Activated T-cell treated with anti-CD3 and anti-CD28 coated beads, Interleukin-2, amount 50 U/mL, for 24 hours (primary cell): ENCODE measurements at regions not wholly inside any gene's neighbourhood (a gene's known extent, or its start where the extent isn't known, plus 50 kb on each side); places are given as distances from the start of the nearest gene placed in this dataset.
A peak's percentile ranks its signal among the peaks of the same experiment; 100 is the strongest.

ENCODE experiments used
- DNase-seq: peaks from one replicate; pipeline ENCODE4 v3.0.0-alpha.2; 2020
- H3K27ac Mint-ChIP-seq: 2 replicates; pipeline ENCODE4 v1.8.0; 2020; ENCODE audit warnings: mild to moderate bottlenecking, mixed read lengths
- H3K27me3 Mint-ChIP-seq: 2 replicates; pipeline ENCODE4 v1.8.0; 2020; ENCODE audit warnings: mixed read lengths
- H3K36me3 Mint-ChIP-seq: 2 replicates; pipeline ENCODE4 v1.8.0; 2020; ENCODE audit warnings: low read depth, mixed read lengths
- H3K4me1 Mint-ChIP-seq: 2 replicates; pipeline ENCODE4 v1.8.0; 2020; ENCODE audit warnings: low read depth, mixed read lengths
- H3K4me3 Mint-ChIP-seq: 2 replicates; pipeline ENCODE4 v1.8.0; 2020; ENCODE audit warnings: mild to moderate bottlenecking, moderate library complexity, mixed read lengths
- H3K9me3 Mint-ChIP-seq: 2 replicates; pipeline ENCODE4 v1.8.0; 2020; ENCODE audit warnings: mixed read lengths

DNA sequence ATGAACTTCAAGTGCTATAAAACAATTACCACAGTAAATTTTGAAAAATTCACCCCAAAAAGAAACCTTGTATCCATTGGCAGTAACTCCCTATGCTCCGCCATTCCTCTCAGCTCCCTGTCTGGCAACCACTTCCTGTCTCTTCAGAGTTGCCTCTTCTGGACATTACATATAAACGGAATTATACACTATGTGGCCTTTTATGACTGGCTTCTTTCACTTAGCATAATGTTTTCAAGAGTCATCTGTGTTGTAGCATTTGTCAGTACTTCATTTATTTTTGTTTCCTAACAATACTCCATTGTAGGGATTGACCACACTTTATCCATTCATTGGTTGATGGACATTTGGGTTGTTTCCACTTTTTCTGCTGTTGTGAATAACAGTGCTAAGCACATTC lies 50.1 kb downstream of the CEP43 start:
- Mint-ChIP-seq H3K27ac (peak overlapping the region; percentile 57), H3K4me1 (peaks cover 38% of the 10 kb centered on the region), H3K27me3 (no peaks in the 10 kb centered on the region), H3K4me3 (no peak overlapping the region), H3K36me3 (peaks cover 5% of the 10 kb centered on the region), H3K9me3 (no peaks in the 10 kb centered on the region)
- no peak for DNase-seq

DNA sequence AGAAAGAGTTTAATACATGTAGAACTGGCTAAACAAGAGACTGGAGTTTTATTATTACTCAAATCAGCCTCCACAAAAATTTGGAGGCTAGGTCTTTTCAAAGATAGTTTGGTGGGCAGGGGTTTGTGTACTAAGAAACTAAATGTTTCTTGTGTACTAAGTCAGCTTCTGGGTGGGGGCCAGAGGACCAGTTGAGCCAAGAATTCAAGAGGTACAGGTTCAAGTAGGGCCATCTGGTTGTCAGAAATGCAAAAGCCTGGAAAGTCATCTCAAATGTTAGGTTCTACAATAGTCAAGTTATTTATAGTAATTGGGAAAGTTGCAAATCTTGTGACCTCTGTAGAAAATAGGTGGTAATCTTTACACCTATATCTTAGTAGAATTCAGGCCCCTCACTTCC lies 51.7 kb downstream of the CEP43 start:
- no peak overlapping the region for H3K27ac Mint-ChIP-seq
- peaks cover 47% of the 10 kb centered on the region for H3K4me1 Mint-ChIP-seq
- peaks cover 3% of the 10 kb centered on the region for H3K27me3 Mint-ChIP-seq
- H3K4me3 Mint-ChIP-seq, result no peak overlapping the region
- H3K9me3 Mint-ChIP-seq, result no peaks in the 10 kb centered on the region
- no peaks in the 10 kb centered on the region for H3K36me3 Mint-ChIP-seq
- DNase-seq, result no peak

DNA sequence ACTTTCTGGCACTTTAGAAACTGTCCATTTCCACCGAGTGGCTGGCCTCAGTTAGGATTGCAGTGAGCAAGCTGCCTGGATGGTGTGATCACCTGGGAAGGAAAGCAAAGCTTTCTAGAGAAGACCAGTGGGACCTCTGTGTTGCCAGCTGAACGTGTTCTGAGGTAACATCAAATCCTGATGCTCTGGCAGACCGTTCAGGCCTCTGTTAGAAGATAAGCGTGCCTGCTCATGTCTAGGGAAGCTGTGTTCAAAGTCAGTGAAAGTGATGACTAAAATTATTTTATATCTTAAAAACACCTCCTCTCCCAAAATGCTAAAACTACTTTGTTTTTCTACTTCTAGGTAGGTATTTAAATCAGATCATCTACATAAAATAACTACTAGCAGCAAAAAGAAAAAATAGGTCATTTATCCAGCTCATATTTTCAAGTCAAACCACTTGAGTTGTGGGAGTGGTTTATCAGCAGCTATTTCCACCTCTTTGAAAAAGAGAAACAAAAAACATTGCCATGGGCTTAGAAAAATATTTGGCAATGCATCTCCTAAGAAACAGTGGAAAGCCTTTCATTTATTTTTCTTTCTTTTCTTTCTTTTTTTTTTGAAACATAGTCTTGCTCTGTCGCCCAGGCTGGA lies 54.8 kb downstream of the CEP43 start:
- Mint-ChIP-seq H3K4me3 (no peak overlapping the region), H3K9me3 (no peaks in the 10 kb centered on the region), H3K27ac (no peak overlapping the region), H3K27me3 (peaks cover 7% of the 10 kb centered on the region), H3K4me1 (peaks cover 34% of the 10 kb centered on the region), H3K36me3 (no peaks in the 10 kb centered on the region)
- no peak for DNase-seq

DNA sequence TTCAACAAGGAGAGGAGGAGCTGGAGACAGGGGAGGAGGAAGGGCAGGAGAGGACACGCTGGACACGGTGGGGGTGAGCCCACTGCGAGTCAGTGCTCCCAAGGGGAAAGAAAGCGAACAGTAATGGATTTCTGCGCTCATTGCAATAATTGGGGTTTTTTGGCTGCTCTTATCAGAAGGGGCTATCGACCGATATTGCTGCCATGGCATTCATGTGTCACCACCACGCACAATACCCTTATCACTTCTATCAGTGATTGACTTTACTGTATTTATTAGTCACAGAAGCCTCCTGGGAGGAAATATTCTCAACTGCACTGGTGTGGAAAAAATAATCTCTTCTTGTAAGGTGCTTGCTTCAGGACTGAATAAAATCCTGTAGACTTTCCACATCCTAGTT lies 55.8 kb downstream of the CEP43 start:
- H3K27ac Mint-ChIP-seq, result no peak overlapping the region
- H3K4me3 Mint-ChIP-seq, result no peak overlapping the region
- H3K4me1 Mint-ChIP-seq, result peaks cover 30% of the 10 kb centered on the region
- DNase-seq, result no peak
- H3K9me3 Mint-ChIP-seq, result no peaks in the 10 kb centered on the region
- H3K27me3 Mint-ChIP-seq, result peaks cover 12% of the 10 kb centered on the region
- no peaks in the 10 kb centered on the region for H3K36me3 Mint-ChIP-seq

DNA sequence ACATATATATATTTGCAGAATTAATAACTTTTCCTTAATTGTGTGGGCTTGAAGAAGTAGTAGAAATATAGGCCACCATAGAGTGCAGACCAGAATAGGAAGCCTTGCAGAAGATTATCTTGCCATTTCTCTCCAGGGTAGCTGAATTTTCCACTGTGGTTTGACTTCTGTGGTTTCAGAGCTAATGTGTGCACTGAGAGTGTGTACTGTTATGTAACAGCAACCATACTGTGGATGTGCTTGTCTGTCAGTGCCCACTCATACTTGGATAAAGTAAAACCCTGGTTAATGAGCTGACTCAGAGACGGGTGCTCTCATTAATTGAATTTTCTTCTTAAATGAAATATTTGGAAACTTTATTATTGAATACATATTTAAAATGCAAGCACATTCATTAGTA lies 57.2 kb downstream of the CEP43 start:
- no peaks in the 10 kb centered on the region for H3K36me3 Mint-ChIP-seq
- H3K4me1 Mint-ChIP-seq, result peaks cover 30% of the 10 kb centered on the region
- peaks cover 12% of the 10 kb centered on the region for H3K27me3 Mint-ChIP-seq
- H3K4me3 Mint-ChIP-seq, result no peak overlapping the region
- H3K27ac Mint-ChIP-seq, result peak overlapping the region; percentile 73
- no peaks in the 10 kb centered on the region for H3K9me3 Mint-ChIP-seq
- DNase-seq, result no peak

DNA sequence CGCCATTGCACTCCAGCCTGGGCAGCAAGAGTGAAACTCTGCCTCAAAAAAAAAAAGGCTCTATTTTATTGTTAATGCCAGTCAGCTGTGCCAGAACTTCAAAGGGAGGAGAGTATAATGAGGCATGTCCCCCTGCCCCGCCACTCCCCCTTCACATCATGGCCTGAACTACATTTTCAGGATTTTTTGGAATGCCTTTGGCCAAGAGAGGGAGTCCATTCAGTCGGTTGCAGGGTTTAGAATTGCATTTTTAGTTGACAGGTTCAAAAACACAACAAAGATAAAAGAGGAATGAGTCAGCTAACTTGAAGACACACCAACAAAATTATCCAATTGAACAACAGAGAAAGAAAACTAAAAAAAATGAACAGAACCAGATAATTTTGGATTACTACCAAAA lies 59.1 kb downstream of the CEP43 start:
- no peak for DNase-seq
- Mint-ChIP-seq H3K36me3 (no peaks in the 10 kb centered on the region), H3K9me3 (no peaks in the 10 kb centered on the region), H3K27ac (no peak overlapping the region), H3K4me3 (no peak overlapping the region), H3K27me3 (peaks cover 14% of the 10 kb centered on the region), H3K4me1 (peaks cover 30% of the 10 kb centered on the region)
